ENCODE measurements at regions not wholly inside any gene's neighbourhood (a gene's known extent, or its start where the extent isn't known, plus 50 kb on each side); places are given as distances from the start of the nearest gene placed in this dataset.
"Not testable (repeated sequence)": the region's sequence is repeated elsewhere in the genome, so short reads cannot be mapped to it uniquely, and the experiment has no call there.

- TF ChIP-seq POLR2A (IDR thresholded peaks at IDR 0.05; ENCODE audit: low read depth, low read length); TAF1 (IDR thresholded peaks at IDR 0.05; ENCODE audit: borderline replicate concordance, low read depth, low read length); POLR2AphosphoS5 (IDR thresholded peaks at IDR 0.05; ENCODE audit: low read depth, low read length): not testable (repeated sequence)
These were observed 159.2 kb upstream of the ZNF322 start for GRCh38 chr6:26818640-26819225.

Measured in GM12892 (cell line).